ENCODE measurements at regions not wholly inside any gene's neighbourhood (a gene's known extent, or its start where the extent isn't known, plus 50 kb on each side); places are given as distances from the start of the nearest gene placed in this dataset.

DNA sequence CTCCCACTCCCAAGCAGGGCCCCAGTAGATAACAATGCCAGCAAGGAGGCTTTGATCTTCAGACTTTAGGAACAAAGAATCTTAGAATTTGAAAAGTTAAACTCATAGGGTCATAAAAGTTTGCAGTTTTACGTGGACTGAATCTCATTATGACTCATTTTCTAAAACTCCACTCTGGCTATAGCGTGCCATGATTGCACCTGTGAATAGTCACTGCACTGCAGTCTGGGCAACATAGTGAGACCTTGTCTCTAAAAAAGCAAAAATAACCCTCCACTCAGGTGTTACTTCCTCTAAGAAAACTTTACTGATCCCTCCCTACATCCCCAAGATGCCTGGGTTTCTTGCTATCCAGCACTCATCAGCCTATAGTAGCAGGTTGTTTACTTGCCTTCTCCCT, 104.5 kb downstream of the IL20RB start:
- TF ChIP-seq CREM (CRISPR knock-in tag; IDR thresholded peaks at IDR 0.05), result no peak
- TF ChIP-seq TCF7 (CRISPR knock-in tag; IDR thresholded peaks at IDR 0.05; ENCODE audit: low read depth), result no peak
- no peak for TF ChIP-seq ZBTB21 (CRISPR knock-in tag; IDR thresholded peaks at IDR 0.05; ENCODE audit: borderline replicate concordance)
- no peak for TF ChIP-seq ZNF423 (CRISPR knock-in tag; IDR thresholded peaks at IDR 0.05)
- TF ChIP-seq, protein P1, sequence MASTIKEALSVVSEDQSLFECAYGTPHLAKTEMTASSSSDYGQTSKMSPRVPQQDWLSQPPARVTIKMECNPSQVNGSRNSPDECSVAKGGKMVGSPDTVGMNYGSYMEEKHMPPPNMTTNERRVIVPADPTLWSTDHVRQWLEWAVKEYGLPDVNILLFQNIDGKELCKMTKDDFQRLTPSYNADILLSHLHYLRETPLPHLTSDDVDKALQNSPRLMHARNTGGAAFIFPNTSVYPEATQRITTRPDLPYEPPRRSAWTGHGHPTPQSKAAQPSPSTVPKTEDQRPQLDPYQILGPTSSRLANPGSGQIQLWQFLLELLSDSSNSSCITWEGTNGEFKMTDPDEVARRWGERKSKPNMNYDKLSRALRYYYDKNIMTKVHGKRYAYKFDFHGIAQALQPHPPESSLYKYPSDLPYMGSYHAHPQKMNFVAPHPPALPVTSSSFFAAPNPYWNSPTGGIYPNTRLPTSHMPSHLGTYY (CRISPR knock-in tag; IDR thresholded peaks at IDR 0.05), result no peak
- TF ChIP-seq, protein P2, sequence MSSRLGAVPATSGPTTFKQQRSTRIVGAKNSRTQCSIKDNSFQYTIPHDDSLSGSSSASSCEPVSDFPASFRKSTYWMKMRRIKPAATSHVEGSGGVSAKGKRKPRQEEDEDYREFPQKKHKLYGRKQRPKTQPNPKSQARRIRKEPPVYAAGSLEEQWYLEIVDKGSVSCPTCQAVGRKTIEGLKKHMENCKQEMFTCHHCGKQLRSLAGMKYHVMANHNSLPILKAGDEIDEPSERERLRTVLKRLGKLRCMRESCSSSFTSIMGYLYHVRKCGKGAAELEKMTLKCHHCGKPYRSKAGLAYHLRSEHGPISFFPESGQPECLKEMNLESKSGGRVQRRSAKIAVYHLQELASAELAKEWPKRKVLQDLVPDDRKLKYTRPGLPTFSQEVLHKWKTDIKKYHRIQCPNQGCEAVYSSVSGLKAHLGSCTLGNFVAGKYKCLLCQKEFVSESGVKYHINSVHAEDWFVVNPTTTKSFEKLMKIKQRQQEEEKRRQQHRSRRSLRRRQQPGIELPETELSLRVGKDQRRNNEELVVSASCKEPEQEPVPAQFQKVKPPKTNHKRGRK (CRISPR knock-in tag; IDR thresholded peaks at IDR 0.05; ENCODE audit: borderline replicate concordance), result no peak
- TF ChIP-seq, protein P3, sequence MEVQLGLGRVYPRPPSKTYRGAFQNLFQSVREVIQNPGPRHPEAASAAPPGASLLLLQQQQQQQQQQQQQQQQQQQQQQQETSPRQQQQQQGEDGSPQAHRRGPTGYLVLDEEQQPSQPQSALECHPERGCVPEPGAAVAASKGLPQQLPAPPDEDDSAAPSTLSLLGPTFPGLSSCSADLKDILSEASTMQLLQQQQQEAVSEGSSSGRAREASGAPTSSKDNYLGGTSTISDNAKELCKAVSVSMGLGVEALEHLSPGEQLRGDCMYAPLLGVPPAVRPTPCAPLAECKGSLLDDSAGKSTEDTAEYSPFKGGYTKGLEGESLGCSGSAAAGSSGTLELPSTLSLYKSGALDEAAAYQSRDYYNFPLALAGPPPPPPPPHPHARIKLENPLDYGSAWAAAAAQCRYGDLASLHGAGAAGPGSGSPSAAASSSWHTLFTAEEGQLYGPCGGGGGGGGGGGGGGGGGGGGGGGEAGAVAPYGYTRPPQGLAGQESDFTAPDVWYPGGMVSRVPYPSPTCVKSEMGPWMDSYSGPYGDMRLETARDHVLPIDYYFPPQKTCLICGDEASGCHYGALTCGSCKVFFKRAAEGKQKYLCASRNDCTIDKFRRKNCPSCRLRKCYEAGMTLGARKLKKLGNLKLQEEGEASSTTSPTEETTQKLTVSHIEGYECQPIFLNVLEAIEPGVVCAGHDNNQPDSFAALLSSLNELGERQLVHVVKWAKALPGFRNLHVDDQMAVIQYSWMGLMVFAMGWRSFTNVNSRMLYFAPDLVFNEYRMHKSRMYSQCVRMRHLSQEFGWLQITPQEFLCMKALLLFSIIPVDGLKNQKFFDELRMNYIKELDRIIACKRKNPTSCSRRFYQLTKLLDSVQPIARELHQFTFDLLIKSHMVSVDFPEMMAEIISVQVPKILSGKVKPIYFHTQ (CRISPR knock-in tag; IDR thresholded peaks at IDR 0.05), result no peak
- TF ChIP-seq, protein P4, sequence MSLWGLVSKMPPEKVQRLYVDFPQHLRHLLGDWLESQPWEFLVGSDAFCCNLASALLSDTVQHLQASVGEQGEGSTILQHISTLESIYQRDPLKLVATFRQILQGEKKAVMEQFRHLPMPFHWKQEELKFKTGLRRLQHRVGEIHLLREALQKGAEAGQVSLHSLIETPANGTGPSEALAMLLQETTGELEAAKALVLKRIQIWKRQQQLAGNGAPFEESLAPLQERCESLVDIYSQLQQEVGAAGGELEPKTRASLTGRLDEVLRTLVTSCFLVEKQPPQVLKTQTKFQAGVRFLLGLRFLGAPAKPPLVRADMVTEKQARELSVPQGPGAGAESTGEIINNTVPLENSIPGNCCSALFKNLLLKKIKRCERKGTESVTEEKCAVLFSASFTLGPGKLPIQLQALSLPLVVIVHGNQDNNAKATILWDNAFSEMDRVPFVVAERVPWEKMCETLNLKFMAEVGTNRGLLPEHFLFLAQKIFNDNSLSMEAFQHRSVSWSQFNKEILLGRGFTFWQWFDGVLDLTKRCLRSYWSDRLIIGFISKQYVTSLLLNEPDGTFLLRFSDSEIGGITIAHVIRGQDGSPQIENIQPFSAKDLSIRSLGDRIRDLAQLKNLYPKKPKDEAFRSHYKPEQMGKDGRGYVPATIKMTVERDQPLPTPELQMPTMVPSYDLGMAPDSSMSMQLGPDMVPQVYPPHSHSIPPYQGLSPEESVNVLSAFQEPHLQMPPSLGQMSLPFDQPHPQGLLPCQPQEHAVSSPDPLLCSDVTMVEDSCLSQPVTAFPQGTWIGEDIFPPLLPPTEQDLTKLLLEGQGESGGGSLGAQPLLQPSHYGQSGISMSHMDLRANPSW (CRISPR knock-in tag; conservative IDR thresholded peaks at IDR 0.05; ENCODE audit: low read depth), result no peak
- TF ChIP-seq, protein P5, sequence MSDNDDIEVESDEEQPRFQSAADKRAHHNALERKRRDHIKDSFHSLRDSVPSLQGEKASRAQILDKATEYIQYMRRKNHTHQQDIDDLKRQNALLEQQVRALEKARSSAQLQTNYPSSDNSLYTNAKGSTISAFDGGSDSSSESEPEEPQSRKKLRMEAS (CRISPR knock-in tag; IDR thresholded peaks at IDR 0.05), result no peak
- no peak for TF ChIP-seq ZNF232 (CRISPR knock-in tag; IDR thresholded peaks at IDR 0.05)
- DNase-seq (ENCODE audit: low spot score) (no peak), ATAC-seq (no peak)
- H3K4me3 Mint-ChIP-seq, result no peak overlapping the region
- POLR2A ChIA-PET, result no interaction called here
- H3K27ac Mint-ChIP-seq, result no peak overlapping the region
- H3K27me3 Mint-ChIP-seq (ENCODE audit: low read depth), result peaks cover 43% of the 10 kb centered on the region
- peaks cover 30% of the 10 kb centered on the region for H3K4me1 Mint-ChIP-seq
- CTCF ChIA-PET, result no interaction called here
- H3K36me3 Mint-ChIP-seq, result peaks cover 6% of the 10 kb centered on the region; the same call in 1 of the 2 replicates
- H3K9me3 Mint-ChIP-seq, result peaks cover 8% of the 10 kb centered on the region

DNA sequence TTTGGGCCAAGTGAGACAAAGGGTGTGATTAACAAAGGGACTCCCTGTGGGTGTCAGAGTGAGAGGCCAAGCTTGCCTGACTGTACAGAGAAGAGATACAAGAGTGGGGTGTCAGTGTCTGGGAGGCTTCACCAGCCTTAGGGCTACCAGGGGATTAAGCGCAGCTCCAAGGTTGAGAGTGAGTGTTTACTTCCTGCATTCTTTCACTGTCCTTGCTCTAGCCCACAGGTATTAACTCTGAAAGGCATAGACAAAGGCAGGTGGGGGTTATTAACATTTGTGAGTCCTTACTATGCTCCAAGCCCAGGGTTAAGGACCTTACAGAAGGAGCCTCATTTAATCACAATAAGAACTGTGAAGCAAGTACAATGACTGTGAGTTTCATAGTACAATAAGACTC, 107.6 kb downstream of the IL20RB start:
- TF ChIP-seq FOXK1 (CRISPR knock-in tag; IDR thresholded peaks at IDR 0.05) (peak; percentile 61; the same call in 1 of the 2 replicates), CREM (CRISPR knock-in tag; IDR thresholded peaks at IDR 0.05) (no peak)
- TF ChIP-seq, protein P6, sequence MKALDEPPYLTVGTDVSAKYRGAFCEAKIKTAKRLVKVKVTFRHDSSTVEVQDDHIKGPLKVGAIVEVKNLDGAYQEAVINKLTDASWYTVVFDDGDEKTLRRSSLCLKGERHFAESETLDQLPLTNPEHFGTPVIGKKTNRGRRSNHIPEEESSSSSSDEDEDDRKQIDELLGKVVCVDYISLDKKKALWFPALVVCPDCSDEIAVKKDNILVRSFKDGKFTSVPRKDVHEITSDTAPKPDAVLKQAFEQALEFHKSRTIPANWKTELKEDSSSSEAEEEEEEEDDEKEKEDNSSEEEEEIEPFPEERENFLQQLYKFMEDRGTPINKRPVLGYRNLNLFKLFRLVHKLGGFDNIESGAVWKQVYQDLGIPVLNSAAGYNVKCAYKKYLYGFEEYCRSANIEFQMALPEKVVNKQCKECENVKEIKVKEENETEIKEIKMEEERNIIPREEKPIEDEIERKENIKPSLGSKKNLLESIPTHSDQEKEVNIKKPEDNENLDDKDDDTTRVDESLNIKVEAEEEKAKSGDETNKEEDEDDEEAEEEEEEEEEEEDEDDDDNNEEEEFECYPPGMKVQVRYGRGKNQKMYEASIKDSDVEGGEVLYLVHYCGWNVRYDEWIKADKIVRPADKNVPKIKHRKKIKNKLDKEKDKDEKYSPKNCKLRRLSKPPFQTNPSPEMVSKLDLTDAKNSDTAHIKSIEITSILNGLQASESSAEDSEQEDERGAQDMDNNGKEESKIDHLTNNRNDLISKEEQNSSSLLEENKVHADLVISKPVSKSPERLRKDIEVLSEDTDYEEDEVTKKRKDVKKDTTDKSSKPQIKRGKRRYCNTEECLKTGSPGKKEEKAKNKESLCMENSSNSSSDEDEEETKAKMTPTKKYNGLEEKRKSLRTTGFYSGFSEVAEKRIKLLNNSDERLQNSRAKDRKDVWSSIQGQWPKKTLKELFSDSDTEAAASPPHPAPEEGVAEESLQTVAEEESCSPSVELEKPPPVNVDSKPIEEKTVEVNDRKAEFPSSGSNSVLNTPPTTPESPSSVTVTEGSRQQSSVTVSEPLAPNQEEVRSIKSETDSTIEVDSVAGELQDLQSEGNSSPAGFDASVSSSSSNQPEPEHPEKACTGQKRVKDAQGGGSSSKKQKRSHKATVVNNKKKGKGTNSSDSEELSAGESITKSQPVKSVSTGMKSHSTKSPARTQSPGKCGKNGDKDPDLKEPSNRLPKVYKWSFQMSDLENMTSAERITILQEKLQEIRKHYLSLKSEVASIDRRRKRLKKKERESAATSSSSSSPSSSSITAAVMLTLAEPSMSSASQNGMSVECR (CRISPR knock-in tag; IDR thresholded peaks at IDR 0.05; ENCODE audit: borderline replicate concordance), result no peak
- TF ChIP-seq, protein P7, sequence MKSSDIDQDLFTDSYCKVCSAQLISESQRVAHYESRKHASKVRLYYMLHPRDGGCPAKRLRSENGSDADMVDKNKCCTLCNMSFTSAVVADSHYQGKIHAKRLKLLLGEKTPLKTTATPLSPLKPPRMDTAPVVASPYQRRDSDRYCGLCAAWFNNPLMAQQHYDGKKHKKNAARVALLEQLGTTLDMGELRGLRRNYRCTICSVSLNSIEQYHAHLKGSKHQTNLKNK (CRISPR knock-in tag; IDR thresholded peaks at IDR 0.05), result no peak
- Mint-ChIP-seq H3K9me3 (peaks cover 8% of the 10 kb centered on the region), H3K4me3 (peak overlapping the region; percentile 15; the same call in 1 of the 2 replicates), H3K27me3 (ENCODE audit: low read depth) (peaks cover 43% of the 10 kb centered on the region), H3K4me1 (peaks cover 30% of the 10 kb centered on the region), H3K27ac (no peak overlapping the region), H3K36me3 (peaks cover 6% of the 10 kb centered on the region; the same call in 1 of the 2 replicates)
- ChIA-PET POLR2A (interaction anchor here (0.5 kb wide), 1 partner anchor 282 kb away, joined by 6 read pairs; no protein-coding TSS in a partner anchor), CTCF (interaction anchor here (0.7 to 1.0 kb wide), 2 partner anchors 33 to 45 kb away, joined by 3 read pairs; no protein-coding TSS in a partner anchor)
- peak; percentile 98 for ATAC-seq
- DNase-seq (ENCODE audit: low spot score), result peak; percentile 14

Measured in WTC11 (cell line).